Mammary epithelial cell (primary cell): ENCODE measurements at regions not wholly inside any gene's neighbourhood (a gene's known extent, or its start where the extent isn't known, plus 50 kb on each side); places are given as distances from the start of the nearest gene placed in this dataset.

Experiments
- EZH2 ChIP-seq: IDR thresholded peaks from 2 replicates; pipeline ENCODE4 v1.6.1; 2012; ENCODE audit warnings: low read length, inconsistent platforms, borderline replicate concordance
- TF ChIP-seq, protein P1 (sequence below), 2 donors: IDR thresholded peaks in 1 of 2; conservative IDR thresholded peaks in 1 of 2; 2 replicates each; pipeline ENCODE4 v1.5.1; 2011 to 2012; ENCODE audit warnings: inconsistent platforms in 2 of 2, low read length in 2 of 2, mild to moderate bottlenecking in 2 of 2, control low read depth in 1 of 2, low read depth in 1 of 2; ENCODE audit not compliant: insufficient read depth in 1 of 2; ENCODE audit errors: extremely low read depth in 1 of 2

DNA sequence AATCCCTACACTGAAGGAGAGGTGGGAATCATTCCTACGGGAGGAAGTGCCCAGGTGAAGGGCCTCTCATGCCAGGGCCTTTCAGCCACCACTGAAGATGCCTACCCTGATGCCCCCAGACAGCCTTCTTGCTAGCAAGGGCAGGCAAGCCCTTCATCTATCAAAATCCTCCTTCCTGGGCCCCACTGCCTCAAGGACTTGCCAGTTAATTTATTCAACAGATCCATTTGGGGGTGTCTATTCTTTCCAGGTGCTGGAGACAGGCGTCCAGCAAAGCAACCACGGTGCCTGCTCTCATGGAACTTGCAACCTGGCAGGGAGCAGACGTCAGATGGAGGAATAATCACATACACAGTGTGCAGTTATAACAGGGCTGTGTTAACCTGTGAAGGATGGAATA is 95.5 kb downstream of the GYPC start:
- TF ChIP-seq, protein P1, sequence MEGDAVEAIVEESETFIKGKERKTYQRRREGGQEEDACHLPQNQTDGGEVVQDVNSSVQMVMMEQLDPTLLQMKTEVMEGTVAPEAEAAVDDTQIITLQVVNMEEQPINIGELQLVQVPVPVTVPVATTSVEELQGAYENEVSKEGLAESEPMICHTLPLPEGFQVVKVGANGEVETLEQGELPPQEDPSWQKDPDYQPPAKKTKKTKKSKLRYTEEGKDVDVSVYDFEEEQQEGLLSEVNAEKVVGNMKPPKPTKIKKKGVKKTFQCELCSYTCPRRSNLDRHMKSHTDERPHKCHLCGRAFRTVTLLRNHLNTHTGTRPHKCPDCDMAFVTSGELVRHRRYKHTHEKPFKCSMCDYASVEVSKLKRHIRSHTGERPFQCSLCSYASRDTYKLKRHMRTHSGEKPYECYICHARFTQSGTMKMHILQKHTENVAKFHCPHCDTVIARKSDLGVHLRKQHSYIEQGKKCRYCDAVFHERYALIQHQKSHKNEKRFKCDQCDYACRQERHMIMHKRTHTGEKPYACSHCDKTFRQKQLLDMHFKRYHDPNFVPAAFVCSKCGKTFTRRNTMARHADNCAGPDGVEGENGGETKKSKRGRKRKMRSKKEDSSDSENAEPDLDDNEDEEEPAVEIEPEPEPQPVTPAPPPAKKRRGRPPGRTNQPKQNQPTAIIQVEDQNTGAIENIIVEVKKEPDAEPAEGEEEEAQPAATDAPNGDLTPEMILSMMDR (conservative IDR thresholded peaks at IDR 0.05 in 1 of 2, IDR thresholded peaks at IDR 0.05 in 1 of 2; ENCODE audit: extremely low read depth in 1 of 2, insufficient read depth in 1 of 2, low read depth in 1 of 2, low read length in 2 of 2): no peak
- TF ChIP-seq EZH2: no peak
